Prostate gland (tissue), 2 donors: ENCODE measurements at regions not wholly inside any gene's neighbourhood (a gene's known extent, or its start where the extent isn't known, plus 50 kb on each side); places are given as distances from the start of the nearest gene placed in this dataset.

Experiments
- DNase-seq: peaks from one replicate; pipeline ENCODE4 v3.0.0-alpha.2; 2019; ENCODE audit warnings: low spot score
- H3K27ac ChIP-seq, 2 donors: fragments of 200-600 bp; sonication (generic); 2 replicates each; pipeline ENCODE4 v1.5.1; 2017 to 2019
- H3K27me3 ChIP-seq: fragments of 200-600 bp; sonication (generic); replicated peaks from 2 replicates; pipeline ENCODE4 v1.5.1; 2019; ENCODE audit not compliant: insufficient read depth
- H3K36me3 ChIP-seq, 2 donors: fragments of 200-600 bp; sonication (generic); 1 replicate in 1 of 2; 2 replicates in 1 of 2; pipeline versions ENCODE4 v1.5.1 to v1.8.1; 2017 to 2019
- H3K4me1 ChIP-seq: fragments of 200-600 bp; sonication (generic); replicated peaks from 2 replicates; pipeline ENCODE4 v1.5.1; 2019
- H3K4me3 ChIP-seq, 2 donors: fragments of 200-600 bp; sonication (generic); 2 replicates each; pipeline ENCODE4 v1.5.1; 2017 to 2019
- H3K9me3 ChIP-seq: fragments of 200-600 bp; sonication (generic); 2 replicates; pipeline ENCODE4 v1.5.1; 2017
- POLR2A ChIP-seq: fragments of 450-650 bp; IDR thresholded peaks from one replicate; pipeline ENCODE4 v1.6.1; 2016; ENCODE audit warnings: antibody characterized with exemption, mild to moderate bottlenecking
- POLR2AphosphoS5 ChIP-seq: sonication (generic); formaldehyde crosslinking; IDR thresholded peaks from one replicate; pipeline ENCODE4 v1.6.1; 2017; ENCODE audit warnings: antibody characterized with exemption
- WGBS: methylation state at CpG from one replicate; pipeline ENCODE4 v1.1.5; 2018; 5-methylcytosine and 5-hydroxymethylcytosine counted together
- intact Hi-C: fragments of 100-400 bp; cut with DNase I; formaldehyde crosslinking; loops from one replicate; pipeline ENCODE4 v1.14.2; 2022
- TF ChIP-seq, protein P1 (sequence below), 4 experiments: fragments of 200-600 bp in 2 of 4; fragments of 450-650 bp in 2 of 4; sonication (generic) in 2 of 4; IDR thresholded peaks; 1 replicate in 3 of 4; 2 replicates in 1 of 4; pipeline ENCODE4 v1.5.1; 2016 to 2019; ENCODE audit warnings: antibody characterized with exemption in 4 of 4, mild to moderate bottlenecking in 2 of 4, moderate library complexity in 2 of 4

DNA sequence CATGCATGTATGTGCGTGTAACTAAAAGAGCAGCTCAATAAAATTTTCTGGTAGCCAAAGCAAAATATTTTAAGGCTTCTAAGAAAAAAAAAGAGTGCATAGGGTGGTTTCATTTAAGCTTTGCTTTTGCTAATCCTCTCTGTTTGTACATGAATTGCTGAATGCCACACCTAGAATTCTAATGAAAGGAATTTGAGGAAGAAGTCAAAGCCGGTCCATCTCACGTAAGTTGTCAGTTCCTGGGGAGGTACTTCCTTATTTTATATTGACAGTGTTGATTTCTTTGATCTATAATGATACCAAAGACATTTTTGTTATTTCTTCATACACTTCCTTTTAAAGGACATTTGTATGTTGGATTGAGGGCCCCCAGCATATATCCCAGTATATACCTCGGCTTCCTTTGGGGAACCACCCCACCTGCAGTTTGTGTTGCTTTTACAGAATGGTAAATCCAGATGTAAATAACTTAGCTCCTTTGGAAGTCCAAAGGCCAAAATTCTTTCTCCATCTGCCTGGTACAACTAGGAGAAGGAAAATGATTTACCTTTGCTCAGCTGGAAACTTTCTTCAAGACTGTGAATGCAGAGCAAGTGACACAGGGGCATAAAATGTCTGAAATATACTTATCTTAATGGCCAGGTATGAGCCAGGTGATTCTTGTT lies 420.9 kb upstream of the ATP2B1 start:
- no peak for DNase-seq
- intact Hi-C loops: no loop called here
- Histone ChIP-seq H3K4me3 (no peak overlapping the region), H3K4me1 (no peaks in the 10 kb centered on the region), H3K27me3 (no peaks in the 10 kb centered on the region), H3K27ac (no peak overlapping the region), H3K36me3 (no peaks in the 10 kb centered on the region), H3K9me3 (no peaks in the 10 kb centered on the region)
- TF ChIP-seq, protein P1, sequence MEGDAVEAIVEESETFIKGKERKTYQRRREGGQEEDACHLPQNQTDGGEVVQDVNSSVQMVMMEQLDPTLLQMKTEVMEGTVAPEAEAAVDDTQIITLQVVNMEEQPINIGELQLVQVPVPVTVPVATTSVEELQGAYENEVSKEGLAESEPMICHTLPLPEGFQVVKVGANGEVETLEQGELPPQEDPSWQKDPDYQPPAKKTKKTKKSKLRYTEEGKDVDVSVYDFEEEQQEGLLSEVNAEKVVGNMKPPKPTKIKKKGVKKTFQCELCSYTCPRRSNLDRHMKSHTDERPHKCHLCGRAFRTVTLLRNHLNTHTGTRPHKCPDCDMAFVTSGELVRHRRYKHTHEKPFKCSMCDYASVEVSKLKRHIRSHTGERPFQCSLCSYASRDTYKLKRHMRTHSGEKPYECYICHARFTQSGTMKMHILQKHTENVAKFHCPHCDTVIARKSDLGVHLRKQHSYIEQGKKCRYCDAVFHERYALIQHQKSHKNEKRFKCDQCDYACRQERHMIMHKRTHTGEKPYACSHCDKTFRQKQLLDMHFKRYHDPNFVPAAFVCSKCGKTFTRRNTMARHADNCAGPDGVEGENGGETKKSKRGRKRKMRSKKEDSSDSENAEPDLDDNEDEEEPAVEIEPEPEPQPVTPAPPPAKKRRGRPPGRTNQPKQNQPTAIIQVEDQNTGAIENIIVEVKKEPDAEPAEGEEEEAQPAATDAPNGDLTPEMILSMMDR (IDR thresholded peaks at IDR 0.05): no peak
- TF ChIP-seq POLR2A (no peak), POLR2AphosphoS5 (no peak)
- 65% methylated on average over 4 of the region's 4 CpGs for WGBS

DNA sequence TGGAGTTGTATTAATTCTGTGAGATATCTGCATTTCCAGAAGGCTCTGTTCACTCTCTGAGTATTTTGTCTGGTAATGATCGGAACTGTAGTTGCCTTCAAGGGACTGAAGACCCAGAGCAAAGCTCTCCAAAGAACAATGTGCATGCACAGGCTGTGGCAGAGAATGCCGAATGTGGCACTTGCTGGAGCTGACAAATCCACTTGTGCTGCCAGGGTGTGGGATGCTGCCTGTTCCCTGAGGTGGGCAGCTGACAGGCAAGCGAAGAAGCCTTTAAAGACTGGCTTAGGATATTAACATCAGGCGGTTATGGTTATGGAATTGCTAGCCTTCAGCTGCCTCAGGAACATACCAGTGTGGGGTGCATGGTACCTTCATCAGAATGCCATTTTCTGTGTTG lies 419.9 kb upstream of the ATP2B1 start:
- Histone ChIP-seq H3K27ac (no peak overlapping the region), H3K4me1 (no peaks in the 10 kb centered on the region), H3K27me3 (no peaks in the 10 kb centered on the region), H3K9me3 (no peaks in the 10 kb centered on the region), H3K4me3 (no peak overlapping the region), H3K36me3 (no peaks in the 10 kb centered on the region)
- intact Hi-C loops: no loop called here
- TF ChIP-seq POLR2A: no peak
- TF ChIP-seq POLR2AphosphoS5: no peak
- TF ChIP-seq, protein P1 (IDR thresholded peaks at IDR 0.05): no peak
- DNase-seq: no peak
- WGBS: 49% methylated on average over 4 of the region's 4 CpGs

DNA sequence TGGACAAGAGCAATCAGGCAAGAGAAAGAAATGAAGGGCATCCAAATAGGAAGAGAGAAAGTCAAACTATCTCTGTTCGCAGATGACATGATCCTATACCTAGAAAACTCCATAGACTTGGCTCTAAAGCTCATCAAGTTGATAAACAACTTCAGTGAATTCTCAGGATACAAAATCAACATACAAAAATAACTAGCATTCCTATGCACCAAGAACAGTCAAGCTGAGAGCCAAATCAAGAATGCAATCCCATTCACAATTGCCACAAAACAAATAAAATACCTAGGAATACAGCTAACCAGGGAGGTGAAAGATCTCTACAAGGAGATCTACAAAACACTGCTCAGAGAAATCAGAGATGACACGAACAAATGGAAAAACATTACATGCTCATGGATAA lies 417.5 kb upstream of the ATP2B1 start:
- TF ChIP-seq POLR2AphosphoS5: no peak
- TF ChIP-seq, protein P1 (IDR thresholded peaks at IDR 0.05): no peak
- no peak for TF ChIP-seq POLR2A
- H3K36me3 ChIP-seq: no peaks in the 10 kb centered on the region
- DNase-seq: no peak
- WGBS: 87% methylated on average over 2 of the region's 2 CpGs
- no peak overlapping the region for H3K4me3 ChIP-seq
- no peak overlapping the region for H3K27ac ChIP-seq
- no peaks in the 10 kb centered on the region for H3K9me3 ChIP-seq
- intact Hi-C loops: no loop called here
- H3K4me1 ChIP-seq: no peaks in the 10 kb centered on the region
- no peaks in the 10 kb centered on the region for H3K27me3 ChIP-seq

DNA sequence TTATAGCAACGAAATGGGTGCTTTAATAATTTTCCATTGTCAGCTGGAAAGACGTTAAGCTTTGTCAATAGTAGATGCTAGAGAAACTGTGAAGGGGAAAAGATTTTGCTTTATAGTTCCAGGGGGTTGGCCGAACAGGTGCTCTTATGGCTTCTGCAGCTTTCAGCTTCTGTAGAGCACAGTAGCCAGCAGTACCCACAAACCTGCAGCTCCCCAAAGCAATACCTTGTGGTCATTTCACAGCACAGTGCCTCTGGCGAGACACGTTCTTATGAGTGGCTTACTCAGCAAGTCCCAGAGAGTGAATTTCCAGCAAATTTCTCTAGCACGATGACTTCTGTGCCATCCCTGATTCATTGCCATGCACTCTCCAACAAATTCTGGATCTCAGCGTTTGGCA lies 416.3 kb upstream of the ATP2B1 start:
- Histone ChIP-seq H3K27ac (no peak overlapping the region), H3K4me1 (no peaks in the 10 kb centered on the region), H3K4me3 (no peak overlapping the region), H3K36me3 (no peaks in the 10 kb centered on the region), H3K27me3 (no peaks in the 10 kb centered on the region), H3K9me3 (no peaks in the 10 kb centered on the region)
- TF ChIP-seq POLR2A (no peak), POLR2AphosphoS5 (no peak)
- TF ChIP-seq, protein P1 (IDR thresholded peaks at IDR 0.05): no peak
- no peak for DNase-seq
- WGBS: 77% methylated on average over 7 of the region's 7 CpGs
- intact Hi-C loops: no loop called here

DNA sequence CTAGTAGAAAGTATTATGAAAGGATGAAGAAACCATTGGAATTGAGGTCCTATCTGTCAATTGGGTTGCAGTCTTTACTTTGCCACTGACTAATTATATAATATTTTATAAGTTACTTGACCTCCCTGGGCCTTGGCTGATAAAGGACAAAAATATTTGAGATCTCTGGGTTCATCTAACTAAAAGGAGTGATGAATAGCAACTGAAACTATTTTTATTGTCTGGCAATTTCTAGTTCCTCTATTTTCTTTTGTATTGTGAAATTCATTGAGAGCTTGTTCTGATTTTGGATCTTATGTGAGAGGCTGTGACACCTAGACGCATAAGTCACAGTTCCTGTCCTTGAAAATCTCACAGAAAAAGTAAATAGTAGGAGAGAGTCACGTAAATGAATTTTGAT lies 415.7 kb upstream of the ATP2B1 start:
- Histone ChIP-seq H3K4me3 (no peak overlapping the region), H3K9me3 (no peaks in the 10 kb centered on the region), H3K27ac (no peak overlapping the region), H3K4me1 (no peaks in the 10 kb centered on the region), H3K36me3 (no peaks in the 10 kb centered on the region), H3K27me3 (no peaks in the 10 kb centered on the region)
- TF ChIP-seq, protein P1 (IDR thresholded peaks at IDR 0.05): no peak
- TF ChIP-seq POLR2AphosphoS5 (no peak), POLR2A (no peak)
- intact Hi-C loops: no loop called here
- 75% methylated on average over 2 of the region's 2 CpGs for WGBS
- no peak for DNase-seq
